ENCODE measurements at regions not wholly inside any gene's neighbourhood (a gene's known extent, or its start where the extent isn't known, plus 50 kb on each side); places are given as distances from the start of the nearest gene placed in this dataset.

- TF ChIP-seq, protein P1, sequence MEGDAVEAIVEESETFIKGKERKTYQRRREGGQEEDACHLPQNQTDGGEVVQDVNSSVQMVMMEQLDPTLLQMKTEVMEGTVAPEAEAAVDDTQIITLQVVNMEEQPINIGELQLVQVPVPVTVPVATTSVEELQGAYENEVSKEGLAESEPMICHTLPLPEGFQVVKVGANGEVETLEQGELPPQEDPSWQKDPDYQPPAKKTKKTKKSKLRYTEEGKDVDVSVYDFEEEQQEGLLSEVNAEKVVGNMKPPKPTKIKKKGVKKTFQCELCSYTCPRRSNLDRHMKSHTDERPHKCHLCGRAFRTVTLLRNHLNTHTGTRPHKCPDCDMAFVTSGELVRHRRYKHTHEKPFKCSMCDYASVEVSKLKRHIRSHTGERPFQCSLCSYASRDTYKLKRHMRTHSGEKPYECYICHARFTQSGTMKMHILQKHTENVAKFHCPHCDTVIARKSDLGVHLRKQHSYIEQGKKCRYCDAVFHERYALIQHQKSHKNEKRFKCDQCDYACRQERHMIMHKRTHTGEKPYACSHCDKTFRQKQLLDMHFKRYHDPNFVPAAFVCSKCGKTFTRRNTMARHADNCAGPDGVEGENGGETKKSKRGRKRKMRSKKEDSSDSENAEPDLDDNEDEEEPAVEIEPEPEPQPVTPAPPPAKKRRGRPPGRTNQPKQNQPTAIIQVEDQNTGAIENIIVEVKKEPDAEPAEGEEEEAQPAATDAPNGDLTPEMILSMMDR (IDR thresholded peaks at IDR 0.05; ENCODE audit: insufficient read depth, low read depth, low read length): no peak
- TF ChIP-seq EZH2 (IDR thresholded peaks at IDR 0.05; ENCODE audit: insufficient read depth, low read length): no peak
Observed at GRCh38 chr6:8583291-8583690, 147.9 kb upstream of the SLC35B3 start.
